Mucosa of stomach (tissue), 1 donor: ENCODE measurements at regions not wholly inside any gene's neighbourhood (a gene's known extent, or its start where the extent isn't known, plus 50 kb on each side); places are given as distances from the start of the nearest gene placed in this dataset.
"Not testable (repeated sequence)": the region's sequence is repeated elsewhere in the genome, so short reads cannot be mapped to it uniquely, and the experiment has no call there.

Experiments
- H3K27me3 ChIP-seq: one replicate; pipeline ENCODE4 v1.7.0; 2013; ENCODE audit warnings: mild to moderate bottlenecking, low read length; ENCODE audit not compliant: control insufficient read depth, insufficient read depth
- H3K36me3 ChIP-seq: one replicate; pipeline ENCODE4 v1.7.0; 2013; ENCODE audit warnings: low read length; ENCODE audit not compliant: control insufficient read depth, insufficient read depth
- H3K4me1 ChIP-seq: one replicate; pipeline ENCODE4 v1.7.0; 2013; ENCODE audit warnings: mild to moderate bottlenecking, low read length; ENCODE audit not compliant: control insufficient read depth, insufficient read depth
- H3K4me3 ChIP-seq: one replicate; pipeline ENCODE4 v1.7.0; 2013; ENCODE audit warnings: low read length
- H3K9ac ChIP-seq: one replicate; pipeline ENCODE4 v1.7.0; 2013; ENCODE audit warnings: mild to moderate bottlenecking, low read length, moderate library complexity
- H3K9me3 ChIP-seq: one replicate; pipeline ENCODE4 v1.7.0; 2013; ENCODE audit warnings: mild to moderate bottlenecking, low read length, moderate library complexity; ENCODE audit not compliant: control insufficient read depth
- donor health status: Pancreatic carcinoma.

- Histone ChIP-seq H3K27me3 (no peaks in the 10 kb centered on the region), H3K9ac (no peak overlapping the region), H3K9me3 (no peaks in the 10 kb centered on the region), H3K36me3 (no peaks in the 10 kb centered on the region), H3K4me1 (no peaks in the 10 kb centered on the region), H3K4me3 (no peak overlapping the region)
Observed at GRCh38 chr2:122307763-122308162, 552.3 kb downstream of the TSN start.

- Histone ChIP-seq H3K4me3 (no peak overlapping the region), H3K4me1 (no peaks in the 10 kb centered on the region), H3K27me3 (no peaks in the 10 kb centered on the region), H3K36me3 (no peaks in the 10 kb centered on the region), H3K9me3 (no peaks in the 10 kb centered on the region), H3K9ac (no peak overlapping the region)
Observed at GRCh38 chr2:122315306-122315705, 559.9 kb downstream of the TSN start.

GRCh38 chr2:122319539-122320132 lies 564.2 kb downstream of the TSN start:
- no peaks in the 10 kb centered on the region for H3K9me3 ChIP-seq
- H3K27me3 ChIP-seq: no peaks in the 10 kb centered on the region
- no peak overlapping the region for H3K9ac ChIP-seq
- no peak overlapping the region for H3K4me3 ChIP-seq
- H3K36me3 ChIP-seq: no peaks in the 10 kb centered on the region
- no peaks in the 10 kb centered on the region for H3K4me1 ChIP-seq

GRCh38 chr2:122322815-122323214 lies 567.4 kb downstream of the TSN start:
- Histone ChIP-seq H3K36me3 (no peaks in the 10 kb centered on the region), H3K27me3 (no peaks in the 10 kb centered on the region), H3K9me3 (no peaks in the 10 kb centered on the region), H3K9ac (no peak overlapping the region), H3K4me1 (no peaks in the 10 kb centered on the region), H3K4me3 (no peak overlapping the region)

GRCh38 chr2:122323927-122324326 lies 568.5 kb downstream of the TSN start:
- no peaks in the 10 kb centered on the region for H3K4me1 ChIP-seq
- no peaks in the 10 kb centered on the region for H3K27me3 ChIP-seq
- no peaks in the 10 kb centered on the region for H3K36me3 ChIP-seq
- H3K9ac ChIP-seq: no peak overlapping the region
- no peaks in the 10 kb centered on the region for H3K9me3 ChIP-seq
- H3K4me3 ChIP-seq: no peak overlapping the region

GRCh38 chr2:122326471-122326870 lies 571.0 kb downstream of the TSN start:
- Histone ChIP-seq H3K27me3 (no peaks in the 10 kb centered on the region), H3K36me3 (no peaks in the 10 kb centered on the region), H3K9ac (no peak overlapping the region), H3K4me3 (no peak overlapping the region), H3K9me3 (no peaks in the 10 kb centered on the region), H3K4me1 (no peaks in the 10 kb centered on the region)

- no peaks in the 10 kb centered on the region for H3K36me3 ChIP-seq
- no peaks in the 10 kb centered on the region for H3K9me3 ChIP-seq
- H3K4me3 ChIP-seq: no peak overlapping the region
- no peak overlapping the region for H3K9ac ChIP-seq
- H3K27me3 ChIP-seq: no peaks in the 10 kb centered on the region
- no peaks in the 10 kb centered on the region for H3K4me1 ChIP-seq
Observed at GRCh38 chr2:122328816-122329215, 573.4 kb downstream of the TSN start.

- H3K36me3 ChIP-seq: no peaks in the 10 kb centered on the region
- H3K9ac ChIP-seq: no peak overlapping the region
- H3K4me3 ChIP-seq: no peak overlapping the region
Observed at GRCh38 chr2:122329278-122329677, 573.8 kb downstream of the TSN start.

GRCh38 chr2:122333932-122334331 lies 578.5 kb downstream of the TSN start:
- Histone ChIP-seq H3K27me3 (no peaks in the 10 kb centered on the region), H3K36me3 (no peaks in the 10 kb centered on the region), H3K4me1 (no peaks in the 10 kb centered on the region), H3K9me3 (no peaks in the 10 kb centered on the region), H3K9ac (no peak overlapping the region), H3K4me3 (no peak overlapping the region)

More at GRCh38 chr2:122329278-122329677, 573.8 kb downstream of the TSN start:
- H3K4me1 ChIP-seq: no peaks in the 10 kb centered on the region
- H3K27me3 ChIP-seq: no peaks in the 10 kb centered on the region
- H3K9me3 ChIP-seq: no peaks in the 10 kb centered on the region

- no peaks in the 10 kb centered on the region for H3K27me3 ChIP-seq
- H3K36me3 ChIP-seq: no peaks in the 10 kb centered on the region
- no peak overlapping the region for H3K9ac ChIP-seq
- H3K4me3 ChIP-seq: no peak overlapping the region
- no peaks in the 10 kb centered on the region for H3K4me1 ChIP-seq
- H3K9me3 ChIP-seq: no peaks in the 10 kb centered on the region
Observed at GRCh38 chr2:122338000-122338399, 582.5 kb downstream of the TSN start.

- no peak overlapping the region for H3K4me3 ChIP-seq
- no peaks in the 10 kb centered on the region for H3K36me3 ChIP-seq
- no peaks in the 10 kb centered on the region for H3K9me3 ChIP-seq
- H3K27me3 ChIP-seq: no peaks in the 10 kb centered on the region
- no peak overlapping the region for H3K9ac ChIP-seq
- no peaks in the 10 kb centered on the region for H3K4me1 ChIP-seq
Observed at GRCh38 chr2:122340246-122340645, 584.8 kb downstream of the TSN start.

- Histone ChIP-seq H3K36me3 (no peaks in the 10 kb centered on the region), H3K27me3 (no peaks in the 10 kb centered on the region), H3K4me1 (no peaks in the 10 kb centered on the region), H3K9me3 (no peaks in the 10 kb centered on the region), H3K9ac (no peak overlapping the region), H3K4me3 (no peak overlapping the region)
Observed at GRCh38 chr2:122341007-122341406, 585.6 kb downstream of the TSN start.

- H3K4me3 ChIP-seq, H3K9ac ChIP-seq: not testable (repeated sequence)
Observed at GRCh38 chr2:122352151-122352550, 596.7 kb downstream of the TSN start.

More at GRCh38 chr2:122352151-122352550, 596.7 kb downstream of the TSN start:
- H3K27me3 ChIP-seq, H3K4me1 ChIP-seq, H3K36me3 ChIP-seq, H3K9me3 ChIP-seq: not testable (repeated sequence)
